SK-N-MC (cell line): ENCODE measurements at regions not wholly inside any gene's neighbourhood (a gene's known extent, or its start where the extent isn't known, plus 50 kb on each side); places are given as distances from the start of the nearest gene placed in this dataset.

Source experiments
- EZH2 ChIP-seq: fragments of 200-600 bp; sonication (generic); IDR thresholded peaks from one replicate; pipeline ENCODE4 v1.6.1; 2017; ENCODE audit warnings: antibody characterized with exemption
- FOXP2 ChIP-seq: optimal IDR thresholded peaks from 2 replicates; pipeline ENCODE3; 2011; ENCODE audit warnings: mild to moderate bottlenecking, moderate library complexity; ENCODE audit not compliant: insufficient read depth; ENCODE audit errors: extremely low read length, control extremely low read depth
- POLR2AphosphoS5 ChIP-seq: IDR thresholded peaks from 2 replicates; pipeline ENCODE4 v1.6.1; 2012; ENCODE audit warnings: mild to moderate bottlenecking, low read depth, low read length, borderline replicate concordance

GRCh38 chr18:4751523-4751922 lies 296.4 kb upstream of the DLGAP1 start:
- TF ChIP-seq EZH2 (no peak), POLR2AphosphoS5 (no peak), FOXP2 (no peak)
